ENCODE measurements at regions not wholly inside any gene's neighbourhood (a gene's known extent, or its start where the extent isn't known, plus 50 kb on each side); places are given as distances from the start of the nearest gene placed in this dataset.

- Histone ChIP-seq H3K27me3 (ENCODE audit: control insufficient read depth, insufficient read depth, low read length, poor library complexity, severe bottlenecking) (no peaks in the 10 kb centered on the region), H3K27ac (ENCODE audit: insufficient read depth, low read depth, low read length, poor library complexity, severe bottlenecking) (no peak overlapping the region), H3K9me3 (ENCODE audit: control insufficient read depth, low read length) (no peaks in the 10 kb centered on the region), H3K36me3 (ENCODE audit: control insufficient read depth, insufficient read depth, low read length) (no peaks in the 10 kb centered on the region), H3K4me3 (ENCODE audit: insufficient read depth, low read depth, low read length) (no peak overlapping the region), H3K4me1 (ENCODE audit: control insufficient read depth, insufficient read depth, low read length) (peaks cover 4% of the 10 kb centered on the region)
- WGBS, 2 experiments, result 92 to 95% methylated on average over 16 of the region's 16 CpGs
Observed at GRCh38 chr16:54512467-54512995, 225.9 kb upstream of the IRX3 start.

- Histone ChIP-seq H3K4me3 (ENCODE audit: insufficient read depth, low read depth, low read length) (no peak overlapping the region), H3K4me1 (ENCODE audit: control insufficient read depth, insufficient read depth, low read length) (peaks cover 15% of the 10 kb centered on the region), H3K27ac (ENCODE audit: insufficient read depth, low read depth, low read length, poor library complexity, severe bottlenecking) (no peak overlapping the region), H3K27me3 (ENCODE audit: control insufficient read depth, insufficient read depth, low read length, poor library complexity, severe bottlenecking) (no peaks in the 10 kb centered on the region), H3K36me3 (ENCODE audit: control insufficient read depth, insufficient read depth, low read length) (no peaks in the 10 kb centered on the region), H3K9me3 (ENCODE audit: control insufficient read depth, low read length) (no peaks in the 10 kb centered on the region)
- 94 to 97% methylated on average over 3 of the region's 3 CpGs for WGBS, 2 experiments
Observed at GRCh38 chr16:54511222-54511731, 224.7 kb upstream of the IRX3 start.

DNA sequence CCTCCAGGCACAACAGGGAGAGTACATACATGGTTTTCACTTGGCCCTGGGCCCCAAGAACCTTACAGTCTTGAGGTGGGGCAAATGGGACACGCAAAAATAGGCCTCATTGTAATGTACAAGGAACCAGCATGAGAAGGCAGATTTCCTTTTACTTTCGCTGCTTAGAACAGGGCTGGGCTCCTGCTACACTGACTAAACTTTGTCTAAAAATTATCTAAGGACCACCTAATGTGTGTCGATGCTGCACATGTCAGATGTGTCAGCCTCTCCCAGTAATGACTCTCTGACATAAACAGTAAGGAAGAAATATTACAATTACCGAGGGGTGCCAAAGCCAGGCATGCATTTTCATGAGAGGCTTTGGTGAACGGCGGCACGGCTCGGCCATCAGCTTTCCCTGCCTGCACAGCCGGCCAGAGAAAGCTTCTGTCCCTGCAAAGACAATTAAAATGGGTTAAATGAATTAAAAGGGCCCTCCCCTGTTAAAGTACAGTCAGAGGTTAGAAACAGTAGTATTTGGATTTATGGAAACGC, 224.2 kb upstream of the IRX3 start:
- H3K9me3 ChIP-seq (ENCODE audit: control insufficient read depth, low read length), result no peaks in the 10 kb centered on the region
- no peak overlapping the region for H3K27ac ChIP-seq (ENCODE audit: insufficient read depth, low read depth, low read length, poor library complexity, severe bottlenecking)
- H3K27me3 ChIP-seq (ENCODE audit: control insufficient read depth, insufficient read depth, low read length, poor library complexity, severe bottlenecking), result no peaks in the 10 kb centered on the region
- no peak overlapping the region for H3K4me3 ChIP-seq (ENCODE audit: insufficient read depth, low read depth, low read length)
- peaks cover 15% of the 10 kb centered on the region for H3K4me1 ChIP-seq (ENCODE audit: control insufficient read depth, insufficient read depth, low read length)
- H3K36me3 ChIP-seq (ENCODE audit: control insufficient read depth, insufficient read depth, low read length), result no peaks in the 10 kb centered on the region
- WGBS, 2 experiments, result 83 to 87% methylated on average over 10 of the region's 10 CpGs

DNA sequence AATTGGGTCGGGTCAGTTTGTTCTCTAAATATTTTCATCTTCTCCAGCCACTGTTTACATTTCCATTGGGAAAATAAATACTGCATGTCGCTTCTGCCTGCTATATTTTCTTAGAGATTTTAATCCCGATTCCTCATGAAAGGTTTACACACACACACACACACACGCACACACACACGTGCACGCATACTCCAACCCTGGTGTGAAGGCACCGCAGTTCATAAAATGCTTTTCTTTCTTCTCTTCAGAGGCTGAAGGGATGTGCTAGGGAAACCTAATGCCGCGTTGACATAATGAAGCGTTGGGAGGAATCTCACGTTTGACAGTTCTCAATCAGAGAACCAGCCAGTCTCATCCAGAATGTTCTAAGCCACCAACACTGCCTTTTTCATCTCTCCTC, 222.9 kb upstream of the IRX3 start:
- WGBS, 2 experiments, result 91% methylated on average over 11 of the region's 11 CpGs
- no peak overlapping the region for H3K27ac ChIP-seq (ENCODE audit: insufficient read depth, low read depth, low read length, poor library complexity, severe bottlenecking)

GRCh38 chr16:54508351-54508750, 221.8 kb upstream of the IRX3 start:
- Histone ChIP-seq H3K4me3 (ENCODE audit: insufficient read depth, low read depth, low read length) (no peak overlapping the region), H3K27me3 (ENCODE audit: control insufficient read depth, insufficient read depth, low read length, poor library complexity, severe bottlenecking) (no peaks in the 10 kb centered on the region), H3K27ac (ENCODE audit: insufficient read depth, low read depth, low read length, poor library complexity, severe bottlenecking) (no peak overlapping the region), H3K9me3 (ENCODE audit: control insufficient read depth, low read length) (no peaks in the 10 kb centered on the region), H3K36me3 (ENCODE audit: control insufficient read depth, insufficient read depth, low read length) (no peaks in the 10 kb centered on the region), H3K4me1 (ENCODE audit: control insufficient read depth, insufficient read depth, low read length) (peaks cover 23% of the 10 kb centered on the region)
- 94 to 95% methylated on average over 12 of the region's 12 CpGs for WGBS, 2 experiments

More for the DNA sequence above, 222.9 kb upstream of the IRX3 start:
- H3K4me3 ChIP-seq (ENCODE audit: insufficient read depth, low read depth, low read length), result no peak overlapping the region
- no peaks in the 10 kb centered on the region for H3K36me3 ChIP-seq (ENCODE audit: control insufficient read depth, insufficient read depth, low read length)
- H3K4me1 ChIP-seq (ENCODE audit: control insufficient read depth, insufficient read depth, low read length), result peaks cover 19% of the 10 kb centered on the region
- no peaks in the 10 kb centered on the region for H3K9me3 ChIP-seq (ENCODE audit: control insufficient read depth, low read length)
- H3K27me3 ChIP-seq (ENCODE audit: control insufficient read depth, insufficient read depth, low read length, poor library complexity, severe bottlenecking), result no peaks in the 10 kb centered on the region

GRCh38 chr16:54506741-54507500, 220.3 kb upstream of the IRX3 start:
- WGBS, 2 experiments, result 61 to 63% methylated on average over 11 of the region's 11 CpGs
- Histone ChIP-seq H3K4me3 (ENCODE audit: insufficient read depth, low read depth, low read length) (no peak overlapping the region), H3K4me1 (ENCODE audit: control insufficient read depth, insufficient read depth, low read length) (peaks cover 19% of the 10 kb centered on the region), H3K9me3 (ENCODE audit: control insufficient read depth, low read length) (no peaks in the 10 kb centered on the region), H3K36me3 (ENCODE audit: control insufficient read depth, insufficient read depth, low read length) (no peaks in the 10 kb centered on the region), H3K27ac (ENCODE audit: insufficient read depth, low read depth, low read length, poor library complexity, severe bottlenecking) (no peak overlapping the region), H3K27me3 (ENCODE audit: control insufficient read depth, insufficient read depth, low read length, poor library complexity, severe bottlenecking) (no peaks in the 10 kb centered on the region)

DNA sequence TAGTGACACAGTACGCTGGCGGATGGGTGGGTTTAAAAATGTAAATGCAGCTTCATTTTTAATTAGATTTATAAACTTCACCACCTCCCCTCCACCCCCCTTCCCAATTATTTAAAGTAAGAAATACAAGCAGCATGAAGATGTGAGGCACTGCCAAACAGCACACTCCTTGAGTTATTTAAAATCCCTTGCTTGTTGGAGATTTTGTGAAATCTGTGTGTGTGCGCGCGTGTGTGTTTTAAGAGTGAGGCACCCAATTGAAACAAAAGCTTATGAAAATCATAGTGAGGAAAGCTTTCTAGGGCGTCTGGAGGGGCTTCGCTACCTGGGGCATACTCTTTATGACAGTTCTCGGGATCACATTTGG, 219.6 kb upstream of the IRX3 start:
- WGBS, 2 experiments, result 86 to 88% methylated on average over 7 to 8 of the region's 8 CpGs
- H3K9me3 ChIP-seq (ENCODE audit: control insufficient read depth, low read length), result no peaks in the 10 kb centered on the region
- peaks cover 19% of the 10 kb centered on the region for H3K4me1 ChIP-seq (ENCODE audit: control insufficient read depth, insufficient read depth, low read length)
- H3K27ac ChIP-seq (ENCODE audit: insufficient read depth, low read depth, low read length, poor library complexity, severe bottlenecking), result no peak overlapping the region
- H3K4me3 ChIP-seq (ENCODE audit: insufficient read depth, low read depth, low read length), result no peak overlapping the region
- H3K36me3 ChIP-seq (ENCODE audit: control insufficient read depth, insufficient read depth, low read length), result no peaks in the 10 kb centered on the region
- H3K27me3 ChIP-seq (ENCODE audit: control insufficient read depth, insufficient read depth, low read length, poor library complexity, severe bottlenecking), result no peaks in the 10 kb centered on the region

DNA sequence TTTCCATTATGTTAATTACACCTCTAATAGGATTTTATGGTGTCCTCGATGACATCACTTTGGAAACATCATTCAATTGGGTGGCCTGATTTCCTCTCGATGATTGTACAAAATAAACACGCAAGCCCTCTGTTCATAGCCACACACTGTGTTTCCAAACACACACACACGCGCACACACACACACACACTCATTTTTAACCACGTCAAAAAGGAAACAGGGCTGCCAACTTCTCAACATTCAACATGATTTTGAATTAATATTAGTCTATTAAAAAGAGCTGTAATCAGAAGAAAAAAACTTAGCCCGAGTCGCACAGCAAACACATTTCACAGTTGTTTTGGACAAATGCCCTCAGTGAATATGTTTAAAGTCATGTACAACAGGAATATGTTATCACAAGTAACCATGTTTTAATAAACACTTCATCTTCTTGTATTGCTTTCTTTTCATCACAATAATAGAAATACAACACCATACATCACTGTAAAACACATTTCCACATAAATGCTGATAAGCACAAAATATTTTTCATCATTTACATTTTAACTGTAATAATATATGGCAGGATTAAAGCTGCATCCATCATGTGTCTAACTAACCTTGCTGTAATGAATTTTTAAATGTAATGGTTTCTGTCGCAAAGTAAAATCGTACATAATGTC, 219.1 kb upstream of the IRX3 start:
- no peak overlapping the region for H3K27ac ChIP-seq (ENCODE audit: insufficient read depth, low read depth, low read length, poor library complexity, severe bottlenecking)
- no peaks in the 10 kb centered on the region for H3K27me3 ChIP-seq (ENCODE audit: control insufficient read depth, insufficient read depth, low read length, poor library complexity, severe bottlenecking)
- WGBS, 2 experiments, result 88 to 90% methylated on average over 10 of the region's 10 CpGs
- no peak overlapping the region for H3K4me3 ChIP-seq (ENCODE audit: insufficient read depth, low read depth, low read length)
- no peaks in the 10 kb centered on the region for H3K36me3 ChIP-seq (ENCODE audit: control insufficient read depth, insufficient read depth, low read length)
- peaks cover 19% of the 10 kb centered on the region for H3K4me1 ChIP-seq (ENCODE audit: control insufficient read depth, insufficient read depth, low read length)
- H3K9me3 ChIP-seq (ENCODE audit: control insufficient read depth, low read length), result no peaks in the 10 kb centered on the region

DNA sequence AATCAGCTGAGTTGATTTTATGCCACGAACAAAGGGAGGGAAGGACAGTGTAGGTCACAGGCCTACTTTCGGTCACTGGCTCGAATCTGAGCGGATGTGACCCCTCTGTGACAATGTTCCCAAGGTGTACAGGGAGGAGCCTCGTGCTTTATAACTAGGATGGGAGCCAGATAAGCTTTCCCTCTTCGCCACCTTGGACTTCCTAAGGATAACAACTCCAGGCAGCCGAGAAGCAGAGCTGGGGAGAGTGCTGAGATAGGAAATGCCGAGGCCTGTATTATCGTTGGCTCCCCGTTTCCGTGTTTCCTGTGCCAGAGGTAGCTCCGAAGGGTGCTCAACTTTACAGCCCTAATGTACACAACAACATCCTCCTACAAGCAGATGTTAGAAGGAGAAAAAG, 217.8 kb upstream of the IRX3 start:
- WGBS, 2 experiments, result 43 to 54% methylated on average over 9 to 12 of the region's 12 CpGs
- H3K27me3 ChIP-seq (ENCODE audit: control insufficient read depth, insufficient read depth, low read length, poor library complexity, severe bottlenecking), result no peaks in the 10 kb centered on the region
- H3K27ac ChIP-seq (ENCODE audit: insufficient read depth, low read depth, low read length, poor library complexity, severe bottlenecking), result no peak overlapping the region
- no peaks in the 10 kb centered on the region for H3K36me3 ChIP-seq (ENCODE audit: control insufficient read depth, insufficient read depth, low read length)
- peaks cover 19% of the 10 kb centered on the region for H3K4me1 ChIP-seq (ENCODE audit: control insufficient read depth, insufficient read depth, low read length)
- H3K9me3 ChIP-seq (ENCODE audit: control insufficient read depth, low read length), result no peaks in the 10 kb centered on the region
- H3K4me3 ChIP-seq (ENCODE audit: insufficient read depth, low read depth, low read length), result no peak overlapping the region

DNA sequence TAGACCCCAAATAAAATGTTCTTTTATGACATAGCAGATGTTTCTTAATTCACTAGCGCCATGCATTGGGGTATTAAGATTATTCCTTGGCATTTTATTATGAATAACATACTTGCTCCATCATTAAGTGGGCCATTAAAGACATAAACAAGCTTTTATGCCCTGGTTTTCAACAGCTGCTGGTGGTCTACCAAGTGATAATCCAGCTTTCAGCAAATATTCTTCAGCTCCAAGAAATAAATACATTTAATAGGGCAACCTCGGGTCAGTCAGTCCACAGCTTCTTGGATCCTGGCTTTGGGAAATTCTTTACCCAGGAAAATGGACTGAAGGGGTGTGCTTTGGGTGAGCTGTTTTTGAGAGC, 217.3 kb upstream of the IRX3 start:
- 73 to 89% methylated on average over 1 to 2 of the region's 2 CpGs for WGBS, 2 experiments
- H3K27me3 ChIP-seq (ENCODE audit: control insufficient read depth, insufficient read depth, low read length, poor library complexity, severe bottlenecking), result no peaks in the 10 kb centered on the region
- H3K9me3 ChIP-seq (ENCODE audit: control insufficient read depth, low read length), result no peaks in the 10 kb centered on the region
- H3K27ac ChIP-seq (ENCODE audit: insufficient read depth, low read depth, low read length, poor library complexity, severe bottlenecking), result no peak overlapping the region
- no peaks in the 10 kb centered on the region for H3K36me3 ChIP-seq (ENCODE audit: control insufficient read depth, insufficient read depth, low read length)
- H3K4me1 ChIP-seq (ENCODE audit: control insufficient read depth, insufficient read depth, low read length), result peaks cover 19% of the 10 kb centered on the region
- no peak overlapping the region for H3K4me3 ChIP-seq (ENCODE audit: insufficient read depth, low read depth, low read length)

Data from ectodermal cell (in vitro differentiated cells).